ENCODE measurements at regions not wholly inside any gene's neighbourhood (a gene's known extent, or its start where the extent isn't known, plus 50 kb on each side); places are given as distances from the start of the nearest gene placed in this dataset.

DNA sequence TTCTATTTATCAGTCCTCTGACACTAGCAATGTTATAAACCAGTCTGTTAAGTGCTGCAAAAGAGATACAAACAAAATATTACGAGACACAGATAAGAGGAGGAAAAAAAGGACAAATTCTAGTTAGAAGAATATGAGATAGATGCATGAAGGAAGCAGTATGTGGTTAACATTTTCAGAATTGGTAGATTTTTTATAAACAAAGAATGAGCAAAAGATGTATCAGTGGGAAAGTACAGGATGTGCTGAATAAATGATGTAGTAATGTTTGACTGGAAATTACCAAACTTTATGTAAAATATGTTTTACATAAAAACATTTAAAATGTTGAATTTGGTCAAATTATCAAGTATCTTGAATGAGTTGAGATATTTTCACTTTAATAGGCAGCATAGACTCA is 574.2 kb downstream of the NUF2 start:
- no peak for ATAC-seq
- no peak for DNase-seq
- H3K4me3 ChIP-seq = no peak overlapping the region
- H3K9me3 ChIP-seq = no peaks in the 10 kb centered on the region
- no peaks in the 10 kb centered on the region for H3K27me3 ChIP-seq
- in situ Hi-C loops (cut with MboI; ENCODE audit: low sequenced_read_pairs in 4 of 4) (no loop called here), intact Hi-C loops (cut with DNase I; ENCODE audit: low total_unique reads) (no loop called here)
- no peaks in the 10 kb centered on the region for H3K36me3 ChIP-seq
- no peaks in the 10 kb centered on the region for H3K4me1 ChIP-seq
- no peak overlapping the region for H3K27ac ChIP-seq
- TF ChIP-seq, protein P1, sequence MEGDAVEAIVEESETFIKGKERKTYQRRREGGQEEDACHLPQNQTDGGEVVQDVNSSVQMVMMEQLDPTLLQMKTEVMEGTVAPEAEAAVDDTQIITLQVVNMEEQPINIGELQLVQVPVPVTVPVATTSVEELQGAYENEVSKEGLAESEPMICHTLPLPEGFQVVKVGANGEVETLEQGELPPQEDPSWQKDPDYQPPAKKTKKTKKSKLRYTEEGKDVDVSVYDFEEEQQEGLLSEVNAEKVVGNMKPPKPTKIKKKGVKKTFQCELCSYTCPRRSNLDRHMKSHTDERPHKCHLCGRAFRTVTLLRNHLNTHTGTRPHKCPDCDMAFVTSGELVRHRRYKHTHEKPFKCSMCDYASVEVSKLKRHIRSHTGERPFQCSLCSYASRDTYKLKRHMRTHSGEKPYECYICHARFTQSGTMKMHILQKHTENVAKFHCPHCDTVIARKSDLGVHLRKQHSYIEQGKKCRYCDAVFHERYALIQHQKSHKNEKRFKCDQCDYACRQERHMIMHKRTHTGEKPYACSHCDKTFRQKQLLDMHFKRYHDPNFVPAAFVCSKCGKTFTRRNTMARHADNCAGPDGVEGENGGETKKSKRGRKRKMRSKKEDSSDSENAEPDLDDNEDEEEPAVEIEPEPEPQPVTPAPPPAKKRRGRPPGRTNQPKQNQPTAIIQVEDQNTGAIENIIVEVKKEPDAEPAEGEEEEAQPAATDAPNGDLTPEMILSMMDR (IDR thresholded peaks at IDR 0.05 in 4 of 5, conservative IDR thresholded peaks at IDR 0.05 in 1 of 5) = no peak
- no peak for TF ChIP-seq POLR2A (IDR thresholded peaks at IDR 0.05)

DNA sequence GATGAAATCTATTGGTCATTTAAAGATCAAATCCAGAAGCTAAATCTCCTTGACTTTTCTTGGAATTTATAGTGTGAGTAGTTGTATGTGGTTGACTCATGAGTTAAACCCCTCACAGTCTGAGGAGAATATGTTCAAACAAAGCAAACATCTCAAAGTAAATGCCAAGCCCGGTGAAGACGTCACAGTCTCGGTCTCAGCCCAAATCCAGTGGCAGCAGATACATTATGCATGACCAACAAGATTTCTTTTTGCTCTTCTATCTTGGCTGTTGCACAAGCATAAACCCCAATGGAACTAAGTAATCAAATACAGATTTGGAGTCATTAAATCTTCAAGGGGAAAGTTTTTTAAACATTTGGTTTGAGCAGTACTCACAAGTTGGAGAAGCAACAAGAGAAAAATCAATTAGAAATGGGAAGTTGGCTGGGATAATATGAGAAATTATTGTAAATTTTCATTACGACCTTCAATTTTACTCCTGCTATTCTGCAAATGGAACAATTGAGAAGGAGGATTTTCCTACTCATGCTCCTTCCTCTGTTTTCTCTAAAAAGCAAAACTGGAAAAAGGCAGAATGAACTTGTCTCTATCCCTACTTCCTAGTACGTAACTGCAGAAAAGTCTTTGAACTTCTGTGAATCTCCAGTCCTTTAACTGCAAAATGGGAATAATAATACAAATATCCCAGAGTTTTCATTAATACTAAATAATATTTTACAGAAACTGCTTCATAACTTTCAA is 575.8 kb downstream of the NUF2 start:
- DNase-seq = no peak
- no peak overlapping the region for H3K27ac ChIP-seq
- TF ChIP-seq, protein P1 (IDR thresholded peaks at IDR 0.05 in 4 of 5, conservative IDR thresholded peaks at IDR 0.05 in 1 of 5) = no peak
- no peak for TF ChIP-seq POLR2A (IDR thresholded peaks at IDR 0.05)

DNA sequence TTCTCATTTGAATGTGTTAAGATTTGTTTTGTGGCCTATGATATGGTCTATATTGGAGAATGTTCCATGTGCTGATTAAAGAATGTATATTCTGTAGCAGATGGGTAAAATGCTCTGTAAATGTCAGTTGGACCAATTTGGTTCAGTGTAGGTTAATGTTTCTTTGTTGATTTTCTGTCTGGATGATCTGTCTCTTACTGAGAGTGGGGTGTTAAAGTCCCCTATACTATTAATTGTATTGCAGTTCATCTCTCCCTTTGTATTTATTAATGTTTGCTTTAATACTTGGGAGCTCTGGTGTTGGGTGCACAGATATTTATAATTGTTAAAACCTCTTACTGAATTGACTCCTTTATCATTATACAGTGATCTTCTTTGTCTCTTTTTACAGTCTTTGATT is 584.5 kb downstream of the NUF2 start:
- no peak overlapping the region for H3K27ac ChIP-seq
- in situ Hi-C loops (cut with MboI; ENCODE audit: low sequenced_read_pairs in 4 of 4) (no loop called here), intact Hi-C loops (cut with DNase I; ENCODE audit: low total_unique reads) (no loop called here)
- no peaks in the 10 kb centered on the region for H3K27me3 ChIP-seq
- no peak for TF ChIP-seq POLR2A (IDR thresholded peaks at IDR 0.05)
- TF ChIP-seq, protein P1 (IDR thresholded peaks at IDR 0.05 in 4 of 5, conservative IDR thresholded peaks at IDR 0.05 in 1 of 5) = no peak
- H3K36me3 ChIP-seq = no peaks in the 10 kb centered on the region
- ATAC-seq (no peak), DNase-seq (no peak)
- no peak overlapping the region for H3K4me3 ChIP-seq
- H3K9me3 ChIP-seq = no peaks in the 10 kb centered on the region
- no peaks in the 10 kb centered on the region for H3K4me1 ChIP-seq

More for the DNA sequence above, 575.8 kb downstream of the NUF2 start:
- Histone ChIP-seq H3K36me3 (no peaks in the 10 kb centered on the region), H3K27me3 (no peaks in the 10 kb centered on the region), H3K9me3 (no peaks in the 10 kb centered on the region), H3K4me1 (no peaks in the 10 kb centered on the region), H3K4me3 (no peak overlapping the region)
- intact Hi-C loops (cut with DNase I; ENCODE audit: low total_unique reads) (no loop called here), in situ Hi-C loops (cut with MboI; ENCODE audit: low sequenced_read_pairs in 4 of 4) (no loop called here)
- ATAC-seq = no peak

DNA sequence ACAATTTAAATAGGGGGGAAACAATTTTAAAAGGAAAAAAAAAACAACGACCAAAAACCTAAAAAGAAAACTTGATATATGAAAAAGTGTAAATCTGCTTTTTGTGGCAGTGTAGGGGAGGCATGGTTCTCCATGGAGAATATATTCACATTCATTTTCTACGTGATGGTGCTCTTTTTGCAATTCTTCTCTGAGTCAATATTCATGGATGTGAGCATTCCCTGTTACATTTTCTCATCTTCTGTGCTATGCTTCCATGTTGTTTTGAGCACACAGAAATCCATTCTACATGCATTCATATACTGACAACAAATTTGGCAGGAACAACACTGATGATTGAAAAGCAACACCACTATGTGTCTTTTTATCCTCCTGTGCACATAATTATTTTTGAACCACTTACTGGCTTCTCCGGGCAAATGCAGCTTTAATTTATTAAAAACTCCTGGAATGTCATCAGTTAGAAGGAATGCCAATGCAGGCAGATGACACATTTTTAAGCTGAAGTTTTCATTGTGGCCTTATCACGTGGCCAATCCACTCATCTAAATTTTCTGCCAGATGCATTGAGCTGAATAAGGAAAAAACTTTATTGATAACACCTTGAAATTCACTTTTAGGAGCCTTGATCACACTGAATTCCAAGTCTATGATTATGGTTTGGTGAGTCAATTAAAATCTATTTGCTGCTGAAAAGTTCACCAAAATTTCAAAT is 590.6 kb downstream of the NUF2 start:
- in situ Hi-C loops (cut with MboI; ENCODE audit: low sequenced_read_pairs in 4 of 4) (no loop called here), intact Hi-C loops (cut with DNase I; ENCODE audit: low total_unique reads) (no loop called here)
- no peak for ATAC-seq

More for the DNA sequence above, 590.6 kb downstream of the NUF2 start:
- Histone ChIP-seq H3K9me3 (no peaks in the 10 kb centered on the region), H3K27ac (no peak overlapping the region), H3K4me1 (no peaks in the 10 kb centered on the region), H3K4me3 (no peak overlapping the region), H3K36me3 (no peaks in the 10 kb centered on the region), H3K27me3 (no peaks in the 10 kb centered on the region)
- TF ChIP-seq, protein P1 (IDR thresholded peaks at IDR 0.05 in 4 of 5, conservative IDR thresholded peaks at IDR 0.05 in 1 of 5) = no peak
- no peak for TF ChIP-seq POLR2A (IDR thresholded peaks at IDR 0.05)
- no peak for DNase-seq

Measured in gastrocnemius medialis (tissue), 4 donors.